Smooth muscle cell (in vitro differentiated cells): ENCODE measurements at regions not wholly inside any gene's neighbourhood (a gene's known extent, or its start where the extent isn't known, plus 50 kb on each side); places are given as distances from the start of the nearest gene placed in this dataset.

Experiments used
- DNase-seq: peaks from one replicate; lab custom pipeline; 2025; ENCODE audit not compliant: unreplicated experiment; lab: John Stamatoyannopoulos, UW
- H2AFZ ChIP-seq: fragments of 200-600 bp; sonication (generic); 2 replicates; pipeline ENCODE4 v1.6.0; 2016; ENCODE audit warnings: antibody characterized with exemption, low read depth, mild to moderate bottlenecking
- H3F3A ChIP-seq: fragments of 200-600 bp; sonication (generic); 2 replicates; pipeline ENCODE4 v1.6.0; 2017; ENCODE audit warnings: antibody characterized with exemption, low read depth
- H3K27ac ChIP-seq: fragments of 200-600 bp; sonication (generic); 2 replicates; pipeline ENCODE4 v1.5.1; 2016; ENCODE audit warnings: low read depth, mild to moderate bottlenecking
- H3K27me3 ChIP-seq: fragments of 200-600 bp; sonication (generic); 2 replicates; pipeline ENCODE4 v1.6.1; 2016; ENCODE audit warnings: low read depth, mild to moderate bottlenecking
- H3K36me3 ChIP-seq: fragments of 200-600 bp; sonication (generic); 2 replicates; pipeline ENCODE4 v1.5.1; 2016; ENCODE audit warnings: low read depth
- H3K4me1 ChIP-seq: fragments of 200-600 bp; sonication (generic); 2 replicates; pipeline ENCODE4 v1.5.1; 2016; ENCODE audit warnings: low read depth
- H3K4me2 ChIP-seq: fragments of 200-600 bp; sonication (generic); 2 replicates; pipeline ENCODE4 v1.6.0; 2016; ENCODE audit warnings: mild to moderate bottlenecking
- H3K4me3 ChIP-seq: fragments of 200-600 bp; sonication (generic); 2 replicates; pipeline ENCODE4 v1.5.1; 2016; ENCODE audit warnings: mild to moderate bottlenecking
- H3K79me2 ChIP-seq: fragments of 200-600 bp; sonication (generic); 2 replicates; pipeline ENCODE4 v1.6.0; 2016; ENCODE audit warnings: low read depth, mild to moderate bottlenecking
- H3K9ac ChIP-seq: fragments of 200-600 bp; sonication (generic); 2 replicates; pipeline ENCODE4 v1.6.0; 2016; ENCODE audit warnings: low read depth
- H3K9me3 ChIP-seq: fragments of 200-600 bp; sonication (generic); replicated peaks from 2 replicates; pipeline ENCODE4 v1.5.1; 2016; ENCODE audit warnings: low read depth
- H4K20me1 ChIP-seq: fragments of 200-600 bp; sonication (generic); 2 replicates; pipeline ENCODE4 v1.6.0; 2016; ENCODE audit warnings: low read depth
- CTCF ChIP-seq: fragments of 200-600 bp; sonication (generic); IDR thresholded peaks from 2 replicates; pipeline ENCODE4 v1.5.1; 2017; ENCODE audit warnings: borderline replicate concordance, mild to moderate bottlenecking, antibody characterized with exemption; ENCODE audit not compliant: insufficient read depth, poor library complexity, severe bottlenecking
- WGBS: methylation state at CpG from one replicate; pipeline ENCODE4 v1.1.7; 2016; ENCODE audit warnings: low lambda C conversion rate; 5-methylcytosine and 5-hydroxymethylcytosine counted together

GRCh38 chr3:147756476-147756875 is 347.3 kb downstream of the ZIC1 start:
- Histone ChIP-seq H3K36me3 (no peaks in the 10 kb centered on the region), H3K27ac (no peak overlapping the region), H3F3A (no peaks in the 10 kb centered on the region), H3K79me2 (no peaks in the 10 kb centered on the region), H2AFZ (no peak overlapping the region), H3K4me3 (no peak overlapping the region), H3K4me2 (no peak overlapping the region), H3K4me1 (no peaks in the 10 kb centered on the region), H3K27me3 (no peaks in the 10 kb centered on the region), H3K9ac (no peak overlapping the region), H4K20me1 (no peaks in the 10 kb centered on the region), H3K9me3 (no peaks in the 10 kb centered on the region)
- no peak for DNase-seq
- no peak for TF ChIP-seq CTCF
- WGBS, result 81% methylated on average over 3 of the region's 3 CpGs

GRCh38 chr3:147757866-147758265 is 348.7 kb downstream of the ZIC1 start:
- no peaks in the 10 kb centered on the region for H3K4me1 ChIP-seq
- WGBS, result 80% methylated on average over 3 of the region's 3 CpGs

GRCh38 chr3:147758771-147759170 is 349.6 kb downstream of the ZIC1 start:
- H3K27ac ChIP-seq, result no peak overlapping the region
- H3K4me1 ChIP-seq, result no peaks in the 10 kb centered on the region
- no peak overlapping the region for H3K4me2 ChIP-seq
- no peak overlapping the region for H3K9ac ChIP-seq
- TF ChIP-seq CTCF, result no peak
- no peak overlapping the region for H3K4me3 ChIP-seq
- H3K79me2 ChIP-seq, result no peaks in the 10 kb centered on the region
- no peaks in the 10 kb centered on the region for H3F3A ChIP-seq
- no peaks in the 10 kb centered on the region for H3K27me3 ChIP-seq
- no peaks in the 10 kb centered on the region for H3K9me3 ChIP-seq
- no peak overlapping the region for H2AFZ ChIP-seq
- DNase-seq, result no peak
- 92% methylated on average over 2 of the region's 2 CpGs for WGBS
- no peaks in the 10 kb centered on the region for H4K20me1 ChIP-seq
- no peaks in the 10 kb centered on the region for H3K36me3 ChIP-seq

More at GRCh38 chr3:147757866-147758265, 348.7 kb downstream of the ZIC1 start:
- Histone ChIP-seq H3K27ac (no peak overlapping the region), H3K79me2 (no peaks in the 10 kb centered on the region), H3K27me3 (no peaks in the 10 kb centered on the region), H3K4me2 (no peak overlapping the region), H3K4me3 (no peak overlapping the region), H4K20me1 (no peaks in the 10 kb centered on the region), H2AFZ (no peak overlapping the region), H3F3A (no peaks in the 10 kb centered on the region), H3K9me3 (no peaks in the 10 kb centered on the region), H3K36me3 (no peaks in the 10 kb centered on the region), H3K9ac (no peak overlapping the region)
- DNase-seq, result no peak
- no peak for TF ChIP-seq CTCF

- Histone ChIP-seq H2AFZ (no peak overlapping the region), H3K9me3 (no peaks in the 10 kb centered on the region), H4K20me1 (no peaks in the 10 kb centered on the region), H3F3A (no peaks in the 10 kb centered on the region), H3K9ac (no peak overlapping the region), H3K27me3 (no peaks in the 10 kb centered on the region), H3K4me2 (no peak overlapping the region), H3K4me1 (no peaks in the 10 kb centered on the region), H3K4me3 (no peak overlapping the region), H3K36me3 (no peaks in the 10 kb centered on the region), H3K27ac (no peak overlapping the region), H3K79me2 (no peaks in the 10 kb centered on the region)
- DNase-seq, result no peak
- WGBS, result 84% methylated on average over 1 of the region's 1 CpG
- no peak for TF ChIP-seq CTCF
These were observed 350.9 kb downstream of the ZIC1 start for GRCh38 chr3:147760085-147760484.
